Panc1 (cell line): ENCODE measurements at regions not wholly inside any gene's neighbourhood (a gene's known extent, or its start where the extent isn't known, plus 50 kb on each side); places are given as distances from the start of the nearest gene placed in this dataset.

Experiments used
- ATAC-seq: fragments of 200-7000 bp; cut with Tn5 transposase; 2 replicates; pipeline ENCODE4 v1.9.1; 2020; ENCODE audit warnings: mild to moderate bottlenecking, moderate library complexity
- BruUV-seq: library from RNA; stranded (reverse); fragments of 400-500 nt; replicated peaks from 2 replicates; lab custom pipeline; 2021; lab: Mats Ljungman, UMichigan
- CTCF ChIA-PET: fragments of 300-600 bp; sonication (Branson Sonifier 250); formaldehyde crosslinking; loops from one replicate; lab custom pipeline; 2022; ENCODE audit warnings: antibody characterized with exemption; lab: Charles Lee
- POLR2A ChIA-PET: fragments of 300-600 bp; sonication (Branson Sonifier 250); formaldehyde crosslinking; loops from one replicate; lab custom pipeline; 2022; ENCODE audit warnings: antibody characterized with exemption; lab: Charles Lee
- DNase-seq: peaks from one replicate; pipeline ENCODE4 v3.0.0-alpha.2; 2010; ENCODE audit warnings: low read depth, low spot score
- H3K27ac ChIP-seq: 2 replicates; pipeline ENCODE4 v1.5.1; 2011; ENCODE audit warnings: mild to moderate bottlenecking, low read length, inconsistent platforms
- H3K27me3 ChIP-seq: fragments of 200-500 bp; sonication (Bioruptor generic); 2 replicates; pipeline ENCODE4 v1.6.0; 2014; ENCODE audit warnings: low read length, inconsistent platforms; ENCODE audit not compliant: control insufficient read depth, insufficient read depth
- H3K36me3 ChIP-seq: fragments of 200-500 bp; sonication (Bioruptor generic); 2 replicates; pipeline ENCODE4 v1.5.1; 2014; ENCODE audit warnings: inconsistent platforms, mild to moderate bottlenecking, low read length, moderate library complexity; ENCODE audit not compliant: control insufficient read depth, insufficient read depth
- H3K4me1 ChIP-seq: 2 replicates; pipeline ENCODE4 v1.5.1; 2011; ENCODE audit warnings: inconsistent platforms, mild to moderate bottlenecking, low read length, moderate library complexity; ENCODE audit not compliant: control insufficient read depth, insufficient read depth
- H3K4me3 ChIP-seq, 2 experiments: 2 replicates each; pipeline ENCODE4 v1.5.1; 2011 to 2012; ENCODE audit warnings: low read depth in 2 of 2, low read length in 2 of 2, mild to moderate bottlenecking in 2 of 2, inconsistent platforms in 1 of 2, moderate library complexity in 1 of 2
- H3K9me3 ChIP-seq: fragments of 200-500 bp; sonication (Bioruptor generic); 2 replicates; pipeline ENCODE4 v1.5.1; 2014; ENCODE audit warnings: low read depth, mild to moderate bottlenecking, inconsistent platforms, low read length, moderate library complexity; ENCODE audit not compliant: control insufficient read depth, insufficient read depth
- CTCF ChIP-seq: fragments of 450-650 bp; IDR thresholded peaks from 2 replicates; pipeline ENCODE4 v1.5.1; 2017; ENCODE audit warnings: mild to moderate bottlenecking
- POLR2AphosphoS5 ChIP-seq: IDR thresholded peaks from 2 replicates; pipeline ENCODE4 v1.6.1; 2012; ENCODE audit warnings: mild to moderate bottlenecking, low read depth, low read length, moderate library complexity
- REST ChIP-seq, 2 experiments: IDR thresholded peaks; 2 replicates each; pipeline ENCODE4 v1.6.1; 2011 to 2012; ENCODE audit warnings: low read depth in 2 of 2, control low read depth in 1 of 2, low read length in 1 of 2, mild to moderate bottlenecking in 1 of 2, moderate library complexity in 1 of 2; ENCODE audit not compliant: insufficient read depth in 1 of 2
- SIN3A ChIP-seq: IDR thresholded peaks from 2 replicates; pipeline ENCODE4 v1.6.1; 2012; ENCODE audit warnings: low read depth, mild to moderate bottlenecking, low read length, moderate library complexity, borderline replicate concordance; ENCODE audit not compliant: insufficient read depth
- TCF7L2 ChIP-seq: IDR thresholded peaks from 2 replicates; pipeline ENCODE4 v1.6.1; 2011; ENCODE audit warnings: mild to moderate bottlenecking, low read depth, low read length, inconsistent platforms
- in situ Hi-C: cut with HindIII; loops from 2 replicates; pipeline ENCODE4 v1.10.0; 2016; ENCODE audit warnings: low sequenced_read_pairs, low pct_unique_long_range_greater_than_20kb
- intact Hi-C: fragments of 100-400 bp; cut with micrococcal nuclease; formaldehyde crosslinking; loops from one replicate; pipeline ENCODE4 v1.10.0; 2022; ENCODE audit not compliant: unreplicated experiment

GRCh38 chr16:86879268-86879667, 300.9 kb downstream of the FOXL1 start:
- CTCF ChIA-PET, result interaction anchor here (0.6 kb wide), 1 partner anchor 314 kb away, joined by 3 read pairs; no protein-coding TSS in a partner anchor
- Histone ChIP-seq H3K27ac (no peak overlapping the region), H3K9me3 (no peaks in the 10 kb centered on the region), H3K4me3 (no peak overlapping the region), H3K36me3 (no peaks in the 10 kb centered on the region), H3K27me3 (no peaks in the 10 kb centered on the region), H3K4me1 (no peaks in the 10 kb centered on the region)
- TF ChIP-seq TCF7L2 (no peak), CTCF (no peak), SIN3A (no peak), POLR2AphosphoS5 (no peak), REST (IDR thresholded peaks at IDR 0.05; ENCODE audit: insufficient read depth in 1 of 2, low read depth in 2 of 2, low read length in 1 of 2) (no peak)
- DNase-seq, result no peak
- POLR2A ChIA-PET, result no interaction called here
- intact Hi-C loops, result no loop called here
- no peak for ATAC-seq
- in situ Hi-C loops, result no loop called here
- no TSS peak for BruUV-seq

- in situ Hi-C loops, result no loop called here
- DNase-seq, result no peak
- H3K4me1 ChIP-seq, result no peaks in the 10 kb centered on the region
- no peaks in the 10 kb centered on the region for H3K9me3 ChIP-seq
- TF ChIP-seq SIN3A (no peak), TCF7L2 (no peak), REST (IDR thresholded peaks at IDR 0.05; ENCODE audit: insufficient read depth in 1 of 2, low read depth in 2 of 2, low read length in 1 of 2) (no peak), POLR2AphosphoS5 (no peak), CTCF (no peak)
- ATAC-seq, result no peak
- no TSS peak for BruUV-seq
- ChIA-PET CTCF (no interaction called here), POLR2A (no interaction called here)
- H3K27me3 ChIP-seq, result no peaks in the 10 kb centered on the region
- intact Hi-C loops, result no loop called here
- no peak overlapping the region for H3K27ac ChIP-seq
- no peaks in the 10 kb centered on the region for H3K36me3 ChIP-seq
- H3K4me3 ChIP-seq, result no peak overlapping the region
These were observed 302.2 kb downstream of the FOXL1 start for GRCh38 chr16:86880316-86881117.
